RWPE2 (cell line): ENCODE measurements at regions not wholly inside any gene's neighbourhood (a gene's known extent, or its start where the extent isn't known, plus 50 kb on each side); places are given as distances from the start of the nearest gene placed in this dataset.

Source experiments
- ATAC-seq: fragments of 200-7000 bp; cut with Tn5 transposase; 3 replicates; pipeline ENCODE4 v1.9.1; 2021; ENCODE audit warnings: low read depth
- DNase-seq: peaks from one replicate; pipeline ENCODE4 v3.0.0-alpha.2; 2020; ENCODE audit warnings: low spot score
- H3K27ac ChIP-seq: fragments of 450-650 bp; 2 replicates; pipeline ENCODE4 v1.5.1; 2017; ENCODE audit warnings: mild to moderate bottlenecking; ENCODE audit not compliant: poor library complexity, severe bottlenecking
- H3K27me3 ChIP-seq: fragments of 250-450 bp; sonication (Bioruptor Pico); 2 replicates; pipeline ENCODE4 v1.5.1; 2021; ENCODE audit warnings: mild to moderate bottlenecking, moderate library complexity; ENCODE audit not compliant: insufficient read depth, poor library complexity, severe bottlenecking
- H3K36me3 ChIP-seq: fragments of 250-450 bp; sonication (Bioruptor Pico); 2 replicates; pipeline ENCODE4 v1.5.1; 2020; ENCODE audit warnings: low read depth, mild to moderate bottlenecking, moderate library complexity
- H3K4me1 ChIP-seq: fragments of 250-450 bp; sonication (Bioruptor Pico); 2 replicates; pipeline ENCODE4 v1.5.1; 2021; ENCODE audit warnings: mild to moderate bottlenecking, moderate library complexity; ENCODE audit not compliant: insufficient read depth, poor library complexity, severe bottlenecking
- H3K4me3 ChIP-seq: fragments of 250-450 bp; sonication (Bioruptor Pico); 2 replicates; pipeline ENCODE4 v1.5.1; 2021; ENCODE audit warnings: mild to moderate bottlenecking, moderate library complexity; ENCODE audit not compliant: severe bottlenecking
- H3K9me3 ChIP-seq: fragments of 250-450 bp; sonication (Bioruptor Pico); 2 replicates; pipeline ENCODE4 v1.5.1; 2021; ENCODE audit warnings: mild to moderate bottlenecking, moderate library complexity; ENCODE audit not compliant: severe bottlenecking
- CTCF ChIP-seq: fragments of 450-650 bp; IDR thresholded peaks from one replicate; pipeline ENCODE4 v1.5.1; 2017; ENCODE audit warnings: mild to moderate bottlenecking, moderate library complexity; ENCODE audit not compliant: poor library complexity, severe bottlenecking

- no peaks in the 10 kb centered on the region for H3K36me3 ChIP-seq
- ATAC-seq: no peak
- no peak overlapping the region for H3K27ac ChIP-seq
- H3K9me3 ChIP-seq: peaks cover 4% of the 10 kb centered on the region
- no peak for DNase-seq
- peaks cover 33% of the 10 kb centered on the region for H3K27me3 ChIP-seq
- no peaks in the 10 kb centered on the region for H3K4me1 ChIP-seq
- no peak for TF ChIP-seq CTCF
- H3K4me3 ChIP-seq: no peak overlapping the region
These were observed 117.7 kb upstream of the WSCD1 start for GRCh38 chr17:5952518-5952917.

GRCh38 chr17:5955764-5956163 is 114.4 kb upstream of the WSCD1 start:
- H3K4me1 ChIP-seq: no peaks in the 10 kb centered on the region
- DNase-seq (no peak), ATAC-seq (no peak)
- H3K9me3 ChIP-seq: peaks cover 4% of the 10 kb centered on the region
- peaks cover 12% of the 10 kb centered on the region for H3K27me3 ChIP-seq
- no peak overlapping the region for H3K4me3 ChIP-seq
- H3K27ac ChIP-seq: no peak overlapping the region
- H3K36me3 ChIP-seq: no peaks in the 10 kb centered on the region
- no peak for TF ChIP-seq CTCF

GRCh38 chr17:5958850-5959249 is 111.3 kb upstream of the WSCD1 start:
- Histone ChIP-seq H3K4me1 (no peaks in the 10 kb centered on the region), H3K27ac (no peak overlapping the region), H3K4me3 (no peak overlapping the region), H3K9me3 (peaks cover 4% of the 10 kb centered on the region), H3K27me3 (peaks cover 3% of the 10 kb centered on the region), H3K36me3 (no peaks in the 10 kb centered on the region)
- no peak for TF ChIP-seq CTCF
- DNase-seq (no peak), ATAC-seq (no peak)

GRCh38 chr17:5962371-5962770 is 107.8 kb upstream of the WSCD1 start:
- Histone ChIP-seq H3K27ac (no peak overlapping the region), H3K4me3 (no peak overlapping the region), H3K27me3 (peaks cover 3% of the 10 kb centered on the region), H3K9me3 (no peaks in the 10 kb centered on the region), H3K4me1 (no peaks in the 10 kb centered on the region), H3K36me3 (no peaks in the 10 kb centered on the region)
- DNase-seq (no peak), ATAC-seq (no peak)
- TF ChIP-seq CTCF: no peak

GRCh38 chr17:5971969-5972368 is 98.2 kb upstream of the WSCD1 start:
- Histone ChIP-seq H3K9me3 (no peaks in the 10 kb centered on the region), H3K27ac (no peak overlapping the region), H3K27me3 (no peaks in the 10 kb centered on the region), H3K4me1 (no peaks in the 10 kb centered on the region), H3K4me3 (no peak overlapping the region), H3K36me3 (no peaks in the 10 kb centered on the region)
- DNase-seq (no peak), ATAC-seq (no peak)
- no peak for TF ChIP-seq CTCF
